Keratinocyte (primary cell): ENCODE measurements at regions not wholly inside any gene's neighbourhood (a gene's known extent, or its start where the extent isn't known, plus 50 kb on each side); places are given as distances from the start of the nearest gene placed in this dataset.

Experiments used
- DNase-seq: peaks from one replicate; pipeline ENCODE4 v3.0.0-alpha.2; 2011; ENCODE audit warnings: low read depth, missing footprints, low spot score
- FAIRE-seq: peaks from 2 replicates; lab custom pipeline; 2011; peaks lifted over from hg19 to GRCh38; lab: Jason Lieb, UNC
- H2AFZ ChIP-seq: 2 replicates; pipeline ENCODE4 v1.6.0; 2012; ENCODE audit warnings: low read length, control low read depth, inconsistent platforms; ENCODE audit not compliant: control insufficient read depth
- H3K27ac ChIP-seq: 2 replicates; pipeline ENCODE4 v1.5.1; 2011; ENCODE audit warnings: low read length; ENCODE audit not compliant: control insufficient read depth, insufficient read depth
- H3K27me3 ChIP-seq: 3 replicates; pipeline ENCODE4 v1.6.0; 2011; ENCODE audit warnings: low read length; ENCODE audit not compliant: control insufficient read depth, insufficient read depth; ENCODE audit errors: extremely low read depth
- H3K36me3 ChIP-seq, 2 experiments: 2 replicates in 1 of 2; 3 replicates in 1 of 2; pipeline ENCODE4 v1.5.1; 2011; ENCODE audit warnings: low read length in 2 of 2, mild to moderate bottlenecking in 1 of 2; ENCODE audit not compliant: control insufficient read depth in 2 of 2, insufficient read depth in 2 of 2; ENCODE audit errors: extremely low read depth in 1 of 2
- H3K4me1 ChIP-seq: 3 replicates; pipeline ENCODE4 v1.5.1; 2011; ENCODE audit warnings: low read length; ENCODE audit not compliant: control insufficient read depth, insufficient read depth; ENCODE audit errors: extremely low read depth
- H3K4me2 ChIP-seq: 3 replicates; pipeline ENCODE4 v1.6.0; 2011; ENCODE audit warnings: low read depth, low read length; ENCODE audit not compliant: control insufficient read depth, insufficient read depth; ENCODE audit errors: extremely low read depth
- H3K4me3 ChIP-seq, 3 experiments: fragments of 200-600 bp in 1 of 3; sonication (generic) in 1 of 3; 2 replicates in 2 of 3; 3 replicates in 1 of 3; pipeline ENCODE4 v1.5.1; 2011 to 2016; ENCODE audit warnings: low read length in 3 of 3, mild to moderate bottlenecking in 3 of 3, control low read depth in 2 of 3, inconsistent platforms in 1 of 3, low read depth in 1 of 3, mixed read lengths in 1 of 3, mixed run types in 1 of 3, moderate library complexity in 1 of 3; ENCODE audit not compliant: control insufficient read depth in 2 of 3, insufficient read depth in 2 of 3; ENCODE audit errors: extremely low read depth in 1 of 3
- H3K79me2 ChIP-seq: 2 replicates; pipeline ENCODE4 v1.6.0; 2012; ENCODE audit warnings: low read length; ENCODE audit not compliant: control insufficient read depth, insufficient read depth
- H3K9ac ChIP-seq: 3 replicates; pipeline ENCODE4 v1.6.0; 2011; ENCODE audit warnings: low read length; ENCODE audit not compliant: control insufficient read depth, insufficient read depth; ENCODE audit errors: extremely low read depth
- H3K9me1 ChIP-seq: 3 replicates; pipeline ENCODE4 v1.6.0; 2011; ENCODE audit warnings: low read length; ENCODE audit not compliant: control insufficient read depth, insufficient read depth; ENCODE audit errors: extremely low read depth
- H3K9me3 ChIP-seq: 2 replicates; pipeline ENCODE4 v1.5.1; 2012; ENCODE audit warnings: low read depth, low read length; ENCODE audit not compliant: control insufficient read depth
- H4K20me1 ChIP-seq: 3 replicates; pipeline ENCODE4 v1.6.0; 2011; ENCODE audit warnings: low read length; ENCODE audit not compliant: control insufficient read depth, insufficient read depth; ENCODE audit errors: extremely low read depth
- EZH2 ChIP-seq: IDR thresholded peaks from one replicate; pipeline ENCODE4 v1.6.1; 2012; ENCODE audit warnings: inconsistent platforms, mild to moderate bottlenecking, low read length, moderate library complexity
- dilution Hi-C: fragments of 300-500 bp; cut with MboI; formaldehyde crosslinking; loops from one replicate; pipeline ENCODE4 v1.7.0; 2020; ENCODE audit warnings: low sequenced_read_pairs; ENCODE audit not compliant: extremely low pct_ligation_motif_present
- TF ChIP-seq, protein P1 (sequence below), 3 experiments: IDR thresholded peaks in 1 of 3; conservative IDR thresholded peaks in 1 of 3; optimal IDR thresholded peaks in 1 of 3; 2 replicates in 2 of 3; 3 replicates in 1 of 3; pipeline versions ENCODE3 to v1.5.1; 2011; ENCODE audit warnings: low read length in 3 of 3, mild to moderate bottlenecking in 3 of 3, moderate library complexity in 2 of 3, control low read depth in 1 of 3, inconsistent platforms in 1 of 3; ENCODE audit not compliant: insufficient read depth in 2 of 3; ENCODE audit errors: extremely low read depth in 1 of 3

DNA sequence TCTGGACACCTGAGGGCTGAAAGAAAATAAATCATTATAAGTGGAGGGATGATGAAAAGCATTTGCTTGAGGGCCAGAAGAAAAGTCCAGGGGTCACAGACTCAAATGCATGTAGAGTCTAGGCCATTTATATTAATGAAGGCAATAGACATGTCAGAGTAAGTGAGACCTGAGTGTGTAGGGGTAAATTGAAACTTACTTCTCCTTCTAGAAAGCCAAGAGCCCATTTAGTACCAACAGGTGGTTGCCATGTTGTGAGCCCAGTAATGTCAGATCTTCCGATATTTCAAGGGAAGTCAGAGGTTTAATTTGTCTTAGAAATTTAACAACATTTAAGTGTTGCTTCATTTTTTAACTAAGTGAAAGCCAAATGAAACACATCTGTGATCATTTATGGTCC, 166.1 kb upstream of the SLIT2 start:
- Histone ChIP-seq H3K4me2 (no peak overlapping the region), H3K27ac (no peak overlapping the region), H3K4me3 (no peak overlapping the region), H3K79me2 (no peaks in the 10 kb centered on the region), H3K9ac (no peak overlapping the region), H3K4me1 (no peaks in the 10 kb centered on the region), H3K36me3 (no peaks in the 10 kb centered on the region), H3K27me3 (no peaks in the 10 kb centered on the region), H3K9me3 (no peaks in the 10 kb centered on the region), H4K20me1 (no peaks in the 10 kb centered on the region), H3K9me1 (no peaks in the 10 kb centered on the region), H2AFZ (no peak overlapping the region)
- DNase-seq = no peak
- dilution Hi-C loops = no loop called here
- TF ChIP-seq, protein P1, sequence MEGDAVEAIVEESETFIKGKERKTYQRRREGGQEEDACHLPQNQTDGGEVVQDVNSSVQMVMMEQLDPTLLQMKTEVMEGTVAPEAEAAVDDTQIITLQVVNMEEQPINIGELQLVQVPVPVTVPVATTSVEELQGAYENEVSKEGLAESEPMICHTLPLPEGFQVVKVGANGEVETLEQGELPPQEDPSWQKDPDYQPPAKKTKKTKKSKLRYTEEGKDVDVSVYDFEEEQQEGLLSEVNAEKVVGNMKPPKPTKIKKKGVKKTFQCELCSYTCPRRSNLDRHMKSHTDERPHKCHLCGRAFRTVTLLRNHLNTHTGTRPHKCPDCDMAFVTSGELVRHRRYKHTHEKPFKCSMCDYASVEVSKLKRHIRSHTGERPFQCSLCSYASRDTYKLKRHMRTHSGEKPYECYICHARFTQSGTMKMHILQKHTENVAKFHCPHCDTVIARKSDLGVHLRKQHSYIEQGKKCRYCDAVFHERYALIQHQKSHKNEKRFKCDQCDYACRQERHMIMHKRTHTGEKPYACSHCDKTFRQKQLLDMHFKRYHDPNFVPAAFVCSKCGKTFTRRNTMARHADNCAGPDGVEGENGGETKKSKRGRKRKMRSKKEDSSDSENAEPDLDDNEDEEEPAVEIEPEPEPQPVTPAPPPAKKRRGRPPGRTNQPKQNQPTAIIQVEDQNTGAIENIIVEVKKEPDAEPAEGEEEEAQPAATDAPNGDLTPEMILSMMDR (optimal IDR thresholded peaks at IDR 0.05 in 1 of 3, IDR thresholded peaks at IDR 0.05 in 1 of 3, conservative IDR thresholded peaks at IDR 0.05 in 1 of 3; ENCODE audit: extremely low read depth in 1 of 3, insufficient read depth in 2 of 3, low read length in 3 of 3) = no peak
- TF ChIP-seq EZH2 = no peak
- FAIRE-seq = no peak

DNA sequence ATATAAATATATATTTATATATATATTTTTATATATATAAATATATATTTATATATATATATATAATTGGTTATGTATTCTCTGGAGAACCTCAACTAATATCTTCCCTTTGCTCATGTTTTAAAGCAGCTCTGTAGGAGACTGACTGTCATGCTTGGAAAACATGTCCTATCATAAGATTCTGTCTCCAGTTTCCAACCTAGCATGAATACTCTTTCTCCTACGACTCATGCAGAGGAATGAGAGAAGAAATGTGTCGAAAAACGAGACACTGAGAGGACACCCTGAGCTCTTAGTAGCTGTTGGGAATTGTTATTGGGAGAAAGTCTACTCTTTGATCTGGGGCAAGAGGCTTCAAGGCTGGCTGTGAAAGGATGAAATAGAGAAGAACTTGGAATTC, 166.5 kb upstream of the SLIT2 start:
- no peak for TF ChIP-seq EZH2
- TF ChIP-seq, protein P1 (optimal IDR thresholded peaks at IDR 0.05 in 1 of 3, IDR thresholded peaks at IDR 0.05 in 1 of 3, conservative IDR thresholded peaks at IDR 0.05 in 1 of 3; ENCODE audit: extremely low read depth in 1 of 3, insufficient read depth in 2 of 3, low read length in 3 of 3) = no peak
- H3K9ac ChIP-seq = no peak overlapping the region
- no peaks in the 10 kb centered on the region for H3K4me1 ChIP-seq
- no peak overlapping the region for H3K4me2 ChIP-seq
- no peak overlapping the region for H3K4me3 ChIP-seq
- DNase-seq = no peak
- H3K27ac ChIP-seq = no peak overlapping the region
- no peaks in the 10 kb centered on the region for H4K20me1 ChIP-seq
- no peaks in the 10 kb centered on the region for H3K27me3 ChIP-seq
- H3K36me3 ChIP-seq = no peaks in the 10 kb centered on the region
- H3K9me1 ChIP-seq = no peaks in the 10 kb centered on the region
- no peak overlapping the region for H2AFZ ChIP-seq
- dilution Hi-C loops = no loop called here
- H3K79me2 ChIP-seq = no peaks in the 10 kb centered on the region
- no peak for FAIRE-seq
- H3K9me3 ChIP-seq = no peaks in the 10 kb centered on the region
